Lung (tissue), 11 donors: ENCODE measurements at regions not wholly inside any gene's neighbourhood (a gene's known extent, or its start where the extent isn't known, plus 50 kb on each side); places are given as distances from the start of the nearest gene placed in this dataset.

Experiments
- ATAC-seq: fragments of 200-7000 bp; cut with Tn5 transposase; one replicate; pipeline ENCODE4 v1.9.1; 2020; ENCODE audit warnings: moderate number of reproducible peaks; ENCODE audit not compliant: insufficient read depth, low FRiP score
- DNase-seq, 3 donors: peaks; one replicate each; pipeline ENCODE4 v3.0.0-alpha.2; 2013 to 2017
- H3K27ac ChIP-seq, 2 donors: one replicate each; pipeline ENCODE4 v1.5.1; 2013; ENCODE audit warnings: mild to moderate bottlenecking in 2 of 2, moderate library complexity in 2 of 2, control low read depth in 1 of 2, inconsistent platforms in 1 of 2, low read depth in 1 of 2, low read length in 1 of 2
- H3K27me3 ChIP-seq, 3 donors: one replicate each; pipeline ENCODE4 v1.5.1; 2013; ENCODE audit warnings: low read length in 2 of 3; ENCODE audit not compliant: control insufficient read depth in 3 of 3, insufficient read depth in 3 of 3
- H3K36me3 ChIP-seq, 4 donors: one replicate each; pipeline ENCODE4 v1.5.1; 2013; ENCODE audit warnings: low read length in 4 of 4, mild to moderate bottlenecking in 1 of 4, moderate library complexity in 1 of 4; ENCODE audit not compliant: control insufficient read depth in 4 of 4, insufficient read depth in 4 of 4
- H3K4me1 ChIP-seq, 5 donors: one replicate each; pipeline ENCODE4 v1.5.1; 2013; ENCODE audit warnings: low read length in 5 of 5, mild to moderate bottlenecking in 2 of 5, moderate library complexity in 1 of 5; ENCODE audit not compliant: control insufficient read depth in 5 of 5, insufficient read depth in 5 of 5
- H3K4me3 ChIP-seq: one replicate; pipeline ENCODE4 v1.5.1; 2013; ENCODE audit warnings: mild to moderate bottlenecking, control low read depth, moderate library complexity
- H3K9ac ChIP-seq, 2 donors: one replicate each; pipeline ENCODE4 v1.5.1; 2013; ENCODE audit warnings: low read length in 2 of 2, control low read depth in 1 of 2; ENCODE audit not compliant: insufficient read depth in 1 of 2
- H3K9me3 ChIP-seq, 4 donors: one replicate each; pipeline ENCODE4 v1.5.1; 2013; ENCODE audit warnings: low read length in 3 of 4, mild to moderate bottlenecking in 1 of 4, moderate library complexity in 1 of 4; ENCODE audit not compliant: control insufficient read depth in 4 of 4, insufficient read depth in 3 of 4
- CTCF ChIP-seq: IDR thresholded peaks from 2 replicates; pipeline ENCODE4 v1.5.1; 2012; ENCODE audit warnings: mild to moderate bottlenecking; ENCODE audit errors: control extremely low read depth, extremely low read depth
- WGBS, 2 donors: extraction: QIAGEN DNeasy Blood & Tissue Kit; methylation state at CpG; one replicate each; pipeline ENCODE4 v1.1.7; 2013; 5-methylcytosine and 5-hydroxymethylcytosine counted together
- donor health status: control.
- donor health status: control.
- donor health status: Bipolar disorder and iron deficiency.
- donor health status: healthy.
- donor health status: DM: yes; HTN: yes; CAD: no.

- Histone ChIP-seq H3K9ac (no peak overlapping the region), H3K4me1 (no peaks in the 10 kb centered on the region), H3K4me3 (no peak overlapping the region), H3K27ac (no peak overlapping the region), H3K9me3 (peaks cover 0 to 6% (median 4%) of the 10 kb centered on the region in 4 donors), H3K36me3 (no peaks in the 10 kb centered on the region), H3K27me3 (no peaks in the 10 kb centered on the region)
- 85 to 98% methylated on average over 3 of the region's 3 CpGs for WGBS, 2 donors
- ATAC-seq: no peak
- DNase-seq: no peak
- TF ChIP-seq CTCF: no peak
These were observed 155.9 kb upstream of the HMCN1 start for GRCh38 chr1:185578293-185578692.

DNA sequence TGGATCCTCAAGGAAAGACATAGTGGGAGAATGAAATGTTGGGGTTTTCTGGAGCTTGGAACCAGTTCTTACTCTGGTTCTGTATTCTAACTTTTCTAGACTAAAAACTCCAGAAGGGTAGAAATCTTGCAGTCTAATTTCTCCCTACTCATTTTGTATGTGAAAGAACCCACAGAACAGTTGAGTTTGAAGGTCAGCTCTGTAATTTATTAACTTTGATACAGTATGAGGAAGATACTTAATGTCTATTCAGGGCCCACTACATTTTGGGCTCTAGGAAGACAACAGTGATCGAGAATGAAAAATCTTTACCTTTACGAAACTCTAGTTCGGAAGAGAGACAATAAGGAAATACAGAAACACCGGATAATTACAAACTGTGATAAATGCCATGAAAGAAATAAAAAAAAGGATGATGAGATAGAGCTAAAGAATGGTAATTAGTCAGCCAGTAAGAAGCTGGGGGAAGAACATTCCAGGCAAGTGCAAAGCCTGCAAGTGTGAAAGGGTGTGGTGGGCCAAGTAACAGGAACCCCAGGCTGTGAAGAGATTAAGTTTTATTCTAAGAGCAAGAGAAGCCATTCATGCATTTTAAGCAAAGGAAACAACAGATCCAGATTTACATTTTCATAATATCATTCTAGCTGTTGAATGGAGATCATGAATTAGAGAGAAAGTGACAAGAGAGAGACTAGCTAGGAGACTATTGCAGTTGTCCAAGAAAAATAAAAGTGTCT is 159.9 kb upstream of the HMCN1 start:
- H3K4me1 ChIP-seq: no peaks in the 10 kb centered on the region
- no peaks in the 10 kb centered on the region for H3K27me3 ChIP-seq
- H3K9ac ChIP-seq: no peak overlapping the region
- no peaks in the 10 kb centered on the region for H3K36me3 ChIP-seq
- H3K9me3 ChIP-seq: peaks cover 0 to 6% (median 2%) of the 10 kb centered on the region in 4 donors
- WGBS, 2 donors: 95 to 98% methylated on average over 4 of the region's 4 CpGs
- ATAC-seq (no peak), DNase-seq (no peak)
- no peak overlapping the region for H3K4me3 ChIP-seq
- no peak overlapping the region for H3K27ac ChIP-seq
- no peak for TF ChIP-seq CTCF

- no peak overlapping the region for H3K27ac ChIP-seq
- no peaks in the 10 kb centered on the region for H3K4me1 ChIP-seq
- DNase-seq: no peak
- no peak overlapping the region for H3K9ac ChIP-seq
- H3K36me3 ChIP-seq: no peaks in the 10 kb centered on the region
- WGBS, 2 donors: 41 to 65% methylated on average over 2 of the region's 2 CpGs
- no peak for ATAC-seq
- no peaks in the 10 kb centered on the region for H3K27me3 ChIP-seq
- TF ChIP-seq CTCF: no peak
- no peak overlapping the region for H3K4me3 ChIP-seq
- H3K9me3 ChIP-seq: peaks cover 0 to 4% (median 2%) of the 10 kb centered on the region in 4 donors
These were observed 160.5 kb upstream of the HMCN1 start for GRCh38 chr1:185573677-185574076.

- TF ChIP-seq CTCF: no peak
These were observed 161.0 kb upstream of the HMCN1 start for GRCh38 chr1:185573162-185573561.

More at GRCh38 chr1:185573162-185573561, 161.0 kb upstream of the HMCN1 start:
- H3K9me3 ChIP-seq: no peaks in the 10 kb centered on the region
- H3K4me1 ChIP-seq: no peaks in the 10 kb centered on the region
- H3K4me3 ChIP-seq: no peak overlapping the region
- no peaks in the 10 kb centered on the region for H3K27me3 ChIP-seq
- ATAC-seq (no peak), DNase-seq (no peak)
- no peak overlapping the region for H3K9ac ChIP-seq
- H3K36me3 ChIP-seq: no peaks in the 10 kb centered on the region
- WGBS, 2 donors: 82 to 89% methylated on average over 3 of the region's 3 CpGs
- no peak overlapping the region for H3K27ac ChIP-seq
